GM12873 (cell line): ENCODE measurements at regions not wholly inside any gene's neighbourhood (a gene's known extent, or its start where the extent isn't known, plus 50 kb on each side); places are given as distances from the start of the nearest gene placed in this dataset.

ENCODE experiments used
- TF ChIP-seq, protein P1 (sequence below): IDR thresholded peaks from 2 replicates; pipeline ENCODE4 v1.5.1; 2012; ENCODE audit warnings: low read depth, mild to moderate bottlenecking, moderate library complexity, low read length, control low read depth; ENCODE audit not compliant: insufficient read depth; ENCODE audit errors: missing control alignments

- TF ChIP-seq, protein P1, sequence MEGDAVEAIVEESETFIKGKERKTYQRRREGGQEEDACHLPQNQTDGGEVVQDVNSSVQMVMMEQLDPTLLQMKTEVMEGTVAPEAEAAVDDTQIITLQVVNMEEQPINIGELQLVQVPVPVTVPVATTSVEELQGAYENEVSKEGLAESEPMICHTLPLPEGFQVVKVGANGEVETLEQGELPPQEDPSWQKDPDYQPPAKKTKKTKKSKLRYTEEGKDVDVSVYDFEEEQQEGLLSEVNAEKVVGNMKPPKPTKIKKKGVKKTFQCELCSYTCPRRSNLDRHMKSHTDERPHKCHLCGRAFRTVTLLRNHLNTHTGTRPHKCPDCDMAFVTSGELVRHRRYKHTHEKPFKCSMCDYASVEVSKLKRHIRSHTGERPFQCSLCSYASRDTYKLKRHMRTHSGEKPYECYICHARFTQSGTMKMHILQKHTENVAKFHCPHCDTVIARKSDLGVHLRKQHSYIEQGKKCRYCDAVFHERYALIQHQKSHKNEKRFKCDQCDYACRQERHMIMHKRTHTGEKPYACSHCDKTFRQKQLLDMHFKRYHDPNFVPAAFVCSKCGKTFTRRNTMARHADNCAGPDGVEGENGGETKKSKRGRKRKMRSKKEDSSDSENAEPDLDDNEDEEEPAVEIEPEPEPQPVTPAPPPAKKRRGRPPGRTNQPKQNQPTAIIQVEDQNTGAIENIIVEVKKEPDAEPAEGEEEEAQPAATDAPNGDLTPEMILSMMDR = no peak
Observed at GRCh38 chr12:125382926-125383325, 317.7 kb downstream of the AACS start.

GRCh38 chr12:125386652-125387051 is 321.4 kb downstream of the AACS start:
- TF ChIP-seq, protein P1 = no peak

GRCh38 chr12:125387206-125387605 is 322.0 kb downstream of the AACS start:
- TF ChIP-seq, protein P1 = no peak

DNA sequence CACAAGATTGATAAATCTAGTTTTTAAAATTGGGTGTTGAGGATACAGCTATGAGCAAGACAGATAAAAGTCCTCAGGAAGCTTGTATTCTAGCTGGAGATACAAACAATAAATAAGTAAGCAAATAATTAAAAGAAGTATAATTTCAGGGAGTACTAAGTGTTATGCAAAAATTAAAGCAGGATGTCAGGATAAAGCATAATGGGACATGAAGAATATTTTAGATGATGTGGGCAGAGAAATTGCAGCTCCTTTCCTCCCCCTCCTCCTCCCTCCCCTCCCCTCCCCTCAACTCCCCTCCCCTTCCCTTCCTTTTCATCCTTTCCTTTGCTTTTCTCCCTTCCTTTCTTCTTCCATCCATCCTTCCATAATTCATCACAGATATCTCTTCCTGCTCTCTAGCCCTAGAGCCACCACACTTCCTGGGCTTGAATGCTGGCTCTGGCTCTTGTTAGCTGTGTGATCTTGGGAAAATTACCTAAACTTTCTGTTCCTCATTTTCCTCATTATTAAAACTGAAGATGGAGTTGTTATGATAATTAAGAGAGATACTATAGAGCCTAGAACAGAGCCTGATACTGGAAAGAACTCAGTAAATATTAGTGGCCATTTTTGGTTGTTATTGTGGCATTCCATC is 323.9 kb downstream of the AACS start:
- TF ChIP-seq, protein P1 = no peak

GRCh38 chr12:125393569-125393968 is 328.3 kb downstream of the AACS start:
- TF ChIP-seq, protein P1 = no peak

DNA sequence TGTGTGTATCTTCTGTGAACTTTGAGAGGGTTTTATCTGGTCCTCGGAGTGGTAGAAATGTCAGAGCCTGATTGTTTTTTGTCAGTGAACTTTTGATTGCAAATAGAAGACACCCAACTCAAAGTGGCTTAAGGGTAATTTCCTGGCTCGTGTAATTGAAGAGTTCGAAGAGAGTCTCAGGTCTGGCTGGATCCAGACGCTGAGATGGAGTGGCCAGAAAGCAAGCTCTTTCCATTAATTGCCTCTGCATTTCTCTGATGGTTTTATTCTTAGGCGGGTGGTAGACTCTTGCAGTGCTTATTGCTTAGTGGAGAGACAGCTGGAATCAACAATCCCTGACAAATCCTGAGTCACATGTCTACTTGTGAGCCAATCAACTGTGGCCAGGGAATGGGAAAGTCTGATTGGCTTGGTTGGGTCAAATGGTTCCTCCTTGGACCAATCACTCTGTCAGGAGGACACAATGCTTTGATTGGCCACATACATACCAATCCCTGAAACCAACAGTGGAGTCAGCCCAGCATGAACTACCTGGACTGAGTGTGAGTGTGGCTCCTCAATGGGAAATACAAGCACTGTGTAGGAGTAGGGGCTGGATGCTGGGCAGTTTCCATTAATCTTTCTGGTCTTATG is 330.5 kb downstream of the AACS start:
- TF ChIP-seq, protein P1 = no peak

GRCh38 chr12:125399489-125399888 is 334.3 kb downstream of the AACS start:
- TF ChIP-seq, protein P1 = no peak
